ENCODE measurements at regions not wholly inside any gene's neighbourhood (a gene's known extent, or its start where the extent isn't known, plus 50 kb on each side); places are given as distances from the start of the nearest gene placed in this dataset.

GRCh38 chr14:94867946-94868771 is 98.2 kb upstream of the GSC start:
- H3K4me1 ChIP-seq = no peaks in the 10 kb centered on the region
- ATAC-seq = no peak
- TF ChIP-seq, protein P1, sequence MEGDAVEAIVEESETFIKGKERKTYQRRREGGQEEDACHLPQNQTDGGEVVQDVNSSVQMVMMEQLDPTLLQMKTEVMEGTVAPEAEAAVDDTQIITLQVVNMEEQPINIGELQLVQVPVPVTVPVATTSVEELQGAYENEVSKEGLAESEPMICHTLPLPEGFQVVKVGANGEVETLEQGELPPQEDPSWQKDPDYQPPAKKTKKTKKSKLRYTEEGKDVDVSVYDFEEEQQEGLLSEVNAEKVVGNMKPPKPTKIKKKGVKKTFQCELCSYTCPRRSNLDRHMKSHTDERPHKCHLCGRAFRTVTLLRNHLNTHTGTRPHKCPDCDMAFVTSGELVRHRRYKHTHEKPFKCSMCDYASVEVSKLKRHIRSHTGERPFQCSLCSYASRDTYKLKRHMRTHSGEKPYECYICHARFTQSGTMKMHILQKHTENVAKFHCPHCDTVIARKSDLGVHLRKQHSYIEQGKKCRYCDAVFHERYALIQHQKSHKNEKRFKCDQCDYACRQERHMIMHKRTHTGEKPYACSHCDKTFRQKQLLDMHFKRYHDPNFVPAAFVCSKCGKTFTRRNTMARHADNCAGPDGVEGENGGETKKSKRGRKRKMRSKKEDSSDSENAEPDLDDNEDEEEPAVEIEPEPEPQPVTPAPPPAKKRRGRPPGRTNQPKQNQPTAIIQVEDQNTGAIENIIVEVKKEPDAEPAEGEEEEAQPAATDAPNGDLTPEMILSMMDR (IDR thresholded peaks at IDR 0.05) = no peak
- H3K9me3 ChIP-seq = no peaks in the 10 kb centered on the region
- no peak overlapping the region for H3K27ac ChIP-seq
- H3K27me3 ChIP-seq = peaks cover 9 to 54% of the 10 kb centered on the region in 2 donors
- intact Hi-C loops (cut with DNase I) = no loop called here
- H3K4me3 ChIP-seq = no peak overlapping the region
- H3K36me3 ChIP-seq = no peaks in the 10 kb centered on the region
- no peak for DNase-seq

- DNase-seq (no peak), ATAC-seq (no peak)
- Histone ChIP-seq H3K4me1 (no peaks in the 10 kb centered on the region), H3K4me3 (no peak overlapping the region), H3K27me3 (peaks cover 9 to 54% of the 10 kb centered on the region in 2 donors), H3K27ac (no peak overlapping the region), H3K36me3 (no peaks in the 10 kb centered on the region), H3K9me3 (no peaks in the 10 kb centered on the region)
- intact Hi-C loops (cut with DNase I) = no loop called here
- TF ChIP-seq, protein P1 (IDR thresholded peaks at IDR 0.05) = no peak
Observed at GRCh38 chr14:94867209-94867608, 97.3 kb upstream of the GSC start.

- Histone ChIP-seq H3K27me3 (peaks cover 9 to 64% of the 10 kb centered on the region in 2 donors), H3K27ac (no peak overlapping the region), H3K9me3 (no peaks in the 10 kb centered on the region), H3K4me3 (no peak overlapping the region), H3K36me3 (no peaks in the 10 kb centered on the region), H3K4me1 (no peaks in the 10 kb centered on the region)
- no peak for DNase-seq
- intact Hi-C loops (cut with DNase I) = no loop called here
- TF ChIP-seq, protein P1 (IDR thresholded peaks at IDR 0.05) = no peak
- ATAC-seq = no peak
Observed at GRCh38 chr14:94864387-94865195, 94.7 kb upstream of the GSC start.

DNA sequence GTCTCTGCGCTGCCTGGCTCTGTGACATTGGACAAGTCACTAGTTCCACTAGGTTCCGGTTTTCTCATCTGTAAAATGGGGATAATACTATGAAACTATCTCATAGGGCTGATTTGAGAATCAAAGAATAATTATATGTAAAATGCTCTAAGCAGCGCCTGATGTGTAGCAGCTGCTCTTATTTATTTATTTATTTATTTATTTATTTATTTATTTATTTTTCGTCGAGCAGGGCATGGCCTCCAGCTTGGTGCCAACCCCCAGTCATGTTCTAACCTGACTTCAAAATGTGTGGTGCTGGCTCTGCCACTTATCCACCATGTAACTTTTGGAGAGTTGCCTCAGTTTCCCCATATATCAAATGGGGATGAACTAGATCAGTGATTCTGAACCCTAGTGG is 93.5 kb upstream of the GSC start:
- Histone ChIP-seq H3K27ac (no peak overlapping the region), H3K27me3 (peaks cover 9 to 66% of the 10 kb centered on the region in 2 donors), H3K36me3 (no peaks in the 10 kb centered on the region), H3K4me1 (no peaks in the 10 kb centered on the region), H3K9me3 (no peaks in the 10 kb centered on the region), H3K4me3 (no peak overlapping the region)
- DNase-seq = no peak
- ATAC-seq = no peak
- intact Hi-C loops (cut with DNase I) = no loop called here
- TF ChIP-seq, protein P1 (IDR thresholded peaks at IDR 0.05) = no peak

GRCh38 chr14:94857950-94858349 is 88.0 kb upstream of the GSC start:
- no peak overlapping the region for H3K4me3 ChIP-seq
- no peak for ATAC-seq
- H3K4me1 ChIP-seq = no peaks in the 10 kb centered on the region
- H3K27ac ChIP-seq = no peak overlapping the region
- peaks cover 0 to 20% of the 10 kb centered on the region in 2 donors for H3K27me3 ChIP-seq
- TF ChIP-seq, protein P1 (IDR thresholded peaks at IDR 0.05) = no peak
- H3K36me3 ChIP-seq = no peaks in the 10 kb centered on the region
- intact Hi-C loops (cut with DNase I) = no loop called here
- peaks cover 0 to 11% of the 10 kb centered on the region in 2 donors for H3K9me3 ChIP-seq
- no peak for DNase-seq

All from left lung (tissue), 4 donors.